ENCODE measurements at regions not wholly inside any gene's neighbourhood (a gene's known extent, or its start where the extent isn't known, plus 50 kb on each side); places are given as distances from the start of the nearest gene placed in this dataset.
"Not testable (repeated sequence)": the region's sequence is repeated elsewhere in the genome, so short reads cannot be mapped to it uniquely, and the experiment has no call there.

DNA sequence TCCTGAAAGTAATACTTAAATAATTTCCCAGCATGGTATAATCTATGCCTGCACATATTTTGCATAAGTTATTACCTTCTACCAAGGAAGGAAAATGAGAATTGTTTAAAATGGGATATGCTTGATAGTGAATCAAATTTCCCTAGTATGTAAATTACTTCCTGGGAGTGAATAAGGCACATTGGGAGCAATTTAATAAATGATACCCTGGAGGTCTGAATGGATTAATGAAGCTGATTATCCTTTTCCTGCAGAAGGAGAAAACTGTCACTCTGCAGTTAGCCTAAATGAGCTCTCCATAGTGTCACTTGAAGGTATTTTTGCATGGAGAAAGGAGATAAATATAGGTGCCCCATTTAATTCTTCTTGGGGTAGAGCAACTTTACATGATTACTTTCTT, 2212.0 kb downstream of the PCDH7 start:
- no peak for DNase-seq (ENCODE audit: low read depth, low spot score)

DNA sequence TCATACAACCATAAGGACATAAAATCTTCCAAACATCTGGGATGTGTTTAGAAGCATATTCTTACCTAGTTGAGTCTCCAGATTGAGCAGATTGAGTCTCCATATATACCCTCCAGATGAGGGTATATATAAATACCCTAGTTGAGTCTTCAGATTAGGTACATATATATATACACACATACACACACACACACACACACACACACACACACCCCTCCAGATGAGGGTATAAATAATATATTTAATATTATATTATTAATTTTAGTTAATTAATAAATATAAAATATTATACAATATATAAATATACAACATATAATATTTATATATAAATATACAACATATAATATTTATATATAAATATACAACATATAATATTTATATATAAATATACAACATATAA, 2219.1 kb downstream of the PCDH7 start:
- DNase-seq (ENCODE audit: low read depth, low spot score) = not testable (repeated sequence)

DNA sequence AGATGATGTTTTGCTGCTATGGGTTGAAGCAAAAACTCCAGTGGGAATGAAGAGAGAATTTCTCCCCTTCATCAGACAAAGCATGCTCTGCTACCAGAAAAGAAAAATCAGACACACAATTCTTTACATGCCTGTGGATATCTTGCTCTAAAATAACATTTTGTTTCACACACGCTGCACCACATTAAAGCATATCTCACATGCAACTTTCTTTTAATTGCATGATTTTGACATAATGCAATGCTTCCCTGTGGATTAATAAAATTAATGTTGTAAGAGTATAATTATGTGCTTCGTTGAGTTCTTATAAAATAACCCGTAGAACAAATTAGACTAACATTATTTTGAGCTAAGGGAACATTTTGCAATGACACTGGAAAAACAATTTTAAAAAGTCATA, 2230.7 kb downstream of the PCDH7 start:
- DNase-seq (ENCODE audit: low read depth, low spot score) = no peak

DNA sequence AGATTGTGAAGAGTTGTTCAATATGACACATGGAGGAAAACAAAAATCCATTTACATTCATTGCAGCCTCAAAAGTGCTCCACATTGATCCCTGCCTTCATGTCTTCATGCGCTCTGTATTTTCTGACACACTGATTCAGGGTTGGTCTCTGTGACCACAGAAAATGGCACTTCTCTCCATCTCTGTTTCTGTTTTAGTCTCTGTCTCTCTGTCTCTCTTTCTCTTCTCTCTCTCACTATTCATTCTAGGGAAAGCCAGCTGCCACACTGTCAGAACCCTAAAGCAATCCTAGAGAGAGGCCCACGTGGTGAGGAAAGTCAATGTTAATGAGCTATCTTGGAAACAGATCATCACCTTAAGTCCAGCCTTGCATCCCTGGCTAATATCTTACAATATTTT, 2238.4 kb downstream of the PCDH7 start:
- DNase-seq (ENCODE audit: low read depth, low spot score) = no peak

DNA sequence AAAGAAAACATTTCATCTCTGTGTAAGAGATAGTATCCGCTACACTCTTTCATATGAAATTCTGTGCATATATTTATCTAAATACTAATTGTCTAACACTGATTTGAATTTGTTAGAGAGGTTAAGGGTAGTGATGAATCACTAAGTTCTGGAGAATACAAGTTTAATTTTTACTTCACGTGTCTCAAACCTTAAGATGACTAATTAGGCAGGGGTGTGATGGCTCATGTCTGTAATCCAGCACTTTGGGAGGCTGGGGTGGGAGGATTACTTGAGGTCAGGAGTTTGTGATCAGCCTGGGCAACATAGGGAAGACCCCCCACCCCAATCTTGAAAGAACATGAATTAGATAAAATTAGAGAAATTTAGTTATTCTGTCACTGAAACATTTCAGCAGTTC, 2241.9 kb downstream of the PCDH7 start:
- DNase-seq (ENCODE audit: low read depth, low spot score) = no peak

DNA sequence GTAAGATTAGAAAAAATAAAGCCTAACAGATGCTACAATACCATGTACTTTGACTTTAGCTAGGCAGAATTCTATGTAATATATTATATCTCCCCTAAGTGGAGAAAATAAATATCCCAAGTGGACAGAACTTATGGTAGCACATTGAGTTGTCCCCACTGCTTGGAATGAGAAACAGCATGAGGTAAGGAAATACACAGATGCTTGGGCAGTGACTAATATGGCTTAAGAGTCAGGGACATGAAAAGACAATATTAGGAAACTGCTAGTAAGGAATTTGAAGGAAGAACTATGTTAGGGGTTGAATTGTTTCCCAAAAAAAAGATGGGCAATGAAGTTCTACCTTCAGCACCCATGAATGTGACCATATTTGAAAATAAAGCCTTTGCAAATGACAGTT, 2265.1 kb downstream of the PCDH7 start:
- DNase-seq (ENCODE audit: low read depth, low spot score) = no peak

DNA sequence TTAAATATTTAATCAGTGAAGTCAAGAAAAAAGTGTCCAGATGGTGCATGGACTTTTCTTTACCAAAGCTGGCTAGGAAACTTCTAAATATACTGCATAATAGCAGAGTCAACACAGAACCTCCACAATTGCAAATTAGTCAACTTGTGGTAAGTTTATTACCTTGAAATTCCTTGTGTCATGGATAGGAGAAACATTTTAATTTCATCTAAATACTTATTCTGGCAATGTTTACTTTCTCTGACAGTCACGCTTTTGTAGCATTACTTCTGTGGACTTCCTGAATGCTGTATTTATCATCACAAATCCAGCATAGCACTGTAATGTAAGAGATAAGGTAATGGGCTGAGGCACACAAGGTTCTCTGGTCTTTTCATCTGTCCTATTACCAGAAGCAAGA, 2266.1 kb downstream of the PCDH7 start:
- no peak for DNase-seq (ENCODE audit: low read depth, low spot score)

DNA sequence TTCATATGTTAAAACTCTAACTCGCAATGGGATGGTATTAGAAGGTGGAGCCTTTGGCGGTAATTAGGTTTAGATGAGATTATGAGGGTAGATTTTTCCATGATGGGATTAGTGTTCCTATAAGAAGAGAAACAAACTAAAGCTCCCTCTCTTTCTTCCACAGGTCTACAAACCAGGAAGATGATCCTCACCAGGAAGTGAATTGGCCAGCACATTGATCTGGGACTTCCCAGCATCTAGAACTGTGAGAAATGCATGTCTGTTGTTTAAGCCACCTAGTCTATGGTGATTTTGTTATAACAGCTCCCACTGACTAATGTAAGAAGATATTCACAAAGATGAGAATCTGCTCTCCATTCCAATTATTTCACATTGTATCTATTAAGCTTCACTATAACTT, 2266.9 kb downstream of the PCDH7 start:
- no peak for DNase-seq (ENCODE audit: low read depth, low spot score)

DNA sequence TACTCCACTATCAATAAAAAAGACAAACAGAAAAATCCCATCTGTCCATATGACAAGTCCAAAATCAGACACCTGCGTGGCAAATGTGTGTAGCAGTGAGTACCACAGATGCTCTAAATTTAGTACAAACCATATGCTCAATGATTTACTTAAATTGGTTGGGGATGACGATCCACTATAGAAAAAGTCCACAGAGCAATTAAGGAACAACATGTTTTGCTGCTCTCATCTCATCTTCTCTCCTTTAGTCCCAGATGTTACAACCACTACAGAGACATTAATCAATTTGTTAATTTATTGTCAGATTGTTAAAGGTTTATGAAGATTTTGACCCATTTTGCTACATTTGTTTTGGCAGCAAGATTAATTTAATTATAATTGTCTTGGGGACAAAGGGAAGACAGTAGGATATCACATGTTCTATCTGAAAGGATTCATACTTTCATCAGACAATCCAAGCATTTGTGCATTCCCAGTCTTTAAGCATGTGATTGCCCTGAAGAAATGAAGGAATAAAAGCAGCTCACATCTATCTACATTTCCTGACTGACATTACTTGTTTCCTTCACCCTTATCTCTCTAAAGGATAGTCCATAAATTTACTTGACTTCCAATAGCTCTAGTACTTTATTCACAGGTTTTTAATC, 2268.1 kb downstream of the PCDH7 start:
- no peak for DNase-seq (ENCODE audit: low read depth, low spot score)

DNA sequence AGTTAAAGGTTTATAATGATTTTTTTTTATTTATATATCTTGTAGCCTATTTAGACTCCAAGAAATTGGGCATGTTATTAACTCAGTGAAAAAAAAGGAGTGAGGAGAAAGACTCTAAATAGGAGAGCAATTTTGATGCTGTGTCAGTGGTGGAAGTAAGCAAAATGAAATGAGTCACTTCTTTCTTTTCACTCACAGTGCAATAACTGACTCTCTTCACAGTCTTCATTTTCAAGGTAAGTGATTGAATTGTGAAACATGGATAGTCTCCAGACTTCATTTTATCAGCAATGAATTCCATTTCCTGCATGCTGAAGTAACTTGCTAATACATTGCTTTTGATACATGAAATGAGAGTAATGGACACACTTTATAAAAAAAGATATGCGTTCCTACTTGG, 2271.5 kb downstream of the PCDH7 start:
- no peak for DNase-seq (ENCODE audit: low read depth, low spot score)

DNA sequence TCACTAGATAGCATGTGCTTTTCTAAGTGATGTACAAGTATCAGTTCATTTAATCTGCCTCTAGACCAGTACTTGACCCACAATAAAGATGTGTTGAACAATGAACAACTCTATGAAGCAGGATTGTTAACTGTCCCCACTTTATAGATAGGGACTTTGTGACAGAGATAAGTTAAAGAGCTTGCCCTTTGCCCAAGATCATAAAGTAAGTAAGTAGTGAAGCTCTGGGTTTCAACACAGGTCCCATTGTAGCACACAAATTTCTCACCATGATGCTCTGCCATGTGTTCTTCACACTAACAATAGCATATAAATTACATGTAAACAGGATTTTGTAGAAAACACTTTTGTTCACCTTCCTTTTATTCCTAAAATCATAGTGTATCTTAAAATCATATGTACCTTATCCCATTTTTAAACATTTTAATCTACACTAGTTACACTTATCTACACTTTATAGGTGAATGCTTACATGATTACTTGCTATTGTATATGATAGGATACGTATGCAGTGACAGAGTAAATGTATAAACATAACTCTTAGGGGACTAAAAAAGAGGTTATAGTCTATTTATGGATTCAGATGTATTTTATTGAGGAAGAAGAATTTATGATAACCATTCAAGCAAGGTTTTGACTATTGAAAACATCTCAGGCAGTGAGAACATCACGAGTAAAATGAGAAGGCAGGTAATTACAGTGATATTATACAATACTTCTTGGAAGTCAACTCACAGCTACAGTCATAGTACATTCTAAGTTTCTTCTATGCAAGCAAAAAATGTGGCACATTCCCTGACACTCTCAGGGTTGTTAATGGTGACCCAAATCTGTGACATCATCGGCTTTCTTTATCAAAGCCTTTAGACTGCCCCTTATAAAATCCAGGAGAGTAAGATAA, 2275.1 kb downstream of the PCDH7 start:
- DNase-seq (ENCODE audit: low read depth, low spot score) = no peak

DNA sequence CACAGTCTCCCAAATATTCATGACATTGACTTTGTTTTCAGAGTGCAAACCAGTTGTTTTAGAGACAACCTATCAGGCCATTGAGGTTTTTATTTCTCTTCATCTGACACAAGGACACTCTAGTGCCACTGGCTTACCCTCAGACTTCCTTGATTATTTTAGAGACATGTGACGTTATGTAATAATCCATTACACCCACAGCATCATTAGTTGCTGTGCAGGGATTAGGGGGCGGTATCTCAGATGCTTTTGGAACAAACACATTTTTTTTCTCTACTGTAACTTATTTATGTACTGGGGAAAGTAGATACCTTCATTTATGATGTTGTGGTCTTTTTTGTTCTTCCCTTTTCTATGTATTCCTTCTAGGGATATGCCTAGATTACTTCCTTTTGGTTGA, 2293.1 kb downstream of the PCDH7 start:
- DNase-seq (ENCODE audit: low read depth, low spot score) = no peak

DNA sequence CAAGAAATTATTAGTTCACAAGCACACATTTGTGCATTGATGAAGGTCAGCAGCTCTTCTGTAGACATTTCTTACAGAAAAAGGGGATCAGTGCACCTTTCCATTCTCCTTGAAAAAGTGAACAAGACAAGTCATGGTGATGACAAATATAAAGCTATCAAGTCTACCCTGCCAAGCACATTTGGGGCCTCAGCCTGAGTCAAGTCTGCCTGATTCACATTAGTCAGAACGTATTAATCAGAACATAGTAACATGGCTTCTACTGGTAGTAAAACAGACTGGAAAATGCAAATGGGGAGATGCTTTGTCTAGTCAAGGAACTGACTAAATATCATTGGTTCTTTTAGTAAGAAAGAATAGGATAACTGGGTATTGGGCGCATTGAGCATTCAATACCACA, 2305.1 kb downstream of the PCDH7 start:
- DNase-seq (ENCODE audit: low read depth, low spot score) = no peak

DNA sequence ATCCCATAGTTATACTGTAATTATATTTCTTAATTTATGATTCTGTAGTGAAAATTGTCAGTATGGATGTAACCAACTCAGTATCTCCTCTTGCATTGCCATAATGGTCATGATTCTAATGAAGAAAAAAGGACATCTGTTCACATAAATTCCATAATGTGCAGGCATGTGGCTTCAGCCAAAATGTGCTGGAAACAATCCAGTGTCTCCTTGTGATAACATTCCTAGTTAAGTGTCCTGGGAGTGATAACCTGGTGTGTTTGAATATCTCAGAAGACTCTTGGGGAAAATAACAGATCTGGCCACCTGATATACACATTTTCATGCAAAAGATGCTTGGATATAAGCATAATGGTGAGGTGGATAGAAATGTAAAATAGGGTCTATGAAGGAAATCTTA, 2309.8 kb downstream of the PCDH7 start:
- no peak for DNase-seq (ENCODE audit: low read depth, low spot score)

DNA sequence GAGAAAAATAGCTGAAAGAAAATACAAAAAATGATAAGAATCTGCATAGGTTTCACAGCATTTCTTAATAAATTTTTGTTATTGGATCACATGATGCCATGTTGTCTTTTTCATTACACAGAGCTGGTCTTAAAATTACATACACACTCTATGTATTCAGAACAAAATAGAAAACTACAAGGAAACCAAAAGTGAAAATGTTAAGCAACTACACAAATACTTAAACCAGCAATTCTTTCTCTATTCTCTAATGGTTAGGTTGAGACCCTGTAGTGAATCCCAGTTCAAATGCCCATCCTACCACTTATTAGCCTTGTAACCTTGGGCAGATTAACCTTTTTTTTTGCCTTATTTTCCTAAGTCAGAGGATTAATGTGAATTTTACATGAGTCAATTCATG, 2311.2 kb downstream of the PCDH7 start:
- DNase-seq (ENCODE audit: low read depth, low spot score) = no peak

DNA sequence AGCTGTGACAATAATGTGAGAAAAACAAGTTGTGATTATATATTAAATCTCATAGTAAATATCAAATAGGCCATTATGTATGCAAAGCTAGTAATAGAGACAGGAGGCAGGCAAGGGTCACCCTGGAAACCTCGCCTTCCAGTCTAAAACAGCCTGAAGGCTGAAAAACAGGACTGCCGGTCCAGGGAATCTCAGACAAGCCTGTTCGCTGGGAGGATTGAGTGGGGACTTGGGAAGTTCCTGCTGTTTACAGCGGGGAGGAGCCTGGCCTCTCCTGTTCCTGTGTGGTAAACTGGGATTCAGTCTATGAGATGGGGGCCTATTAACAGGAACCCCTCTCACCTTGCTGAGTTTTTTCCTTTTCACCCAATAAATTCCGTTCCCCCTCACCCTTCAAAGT, 2317.3 kb downstream of the PCDH7 start:
- no peak for DNase-seq (ENCODE audit: low read depth, low spot score)

DNA sequence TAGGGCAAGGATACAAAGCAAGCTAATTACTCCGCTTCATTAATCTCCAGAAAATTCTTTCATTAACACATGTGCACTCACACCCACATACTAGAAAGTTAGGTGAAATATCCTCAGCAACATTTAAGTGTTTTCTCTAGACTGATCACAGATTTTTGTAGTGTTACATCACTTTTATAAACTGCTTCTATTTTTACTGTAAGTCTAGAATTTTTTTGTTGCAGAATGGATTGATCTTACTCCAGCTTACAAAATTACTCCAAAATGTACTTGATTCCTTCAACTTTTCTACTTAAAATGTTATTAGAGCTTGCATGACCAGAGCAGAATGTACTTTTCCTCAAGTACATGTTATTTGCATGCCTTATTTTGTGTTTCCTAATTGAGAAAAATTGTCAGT, 2325.2 kb downstream of the PCDH7 start:
- DNase-seq (ENCODE audit: low read depth, low spot score) = no peak

DNA sequence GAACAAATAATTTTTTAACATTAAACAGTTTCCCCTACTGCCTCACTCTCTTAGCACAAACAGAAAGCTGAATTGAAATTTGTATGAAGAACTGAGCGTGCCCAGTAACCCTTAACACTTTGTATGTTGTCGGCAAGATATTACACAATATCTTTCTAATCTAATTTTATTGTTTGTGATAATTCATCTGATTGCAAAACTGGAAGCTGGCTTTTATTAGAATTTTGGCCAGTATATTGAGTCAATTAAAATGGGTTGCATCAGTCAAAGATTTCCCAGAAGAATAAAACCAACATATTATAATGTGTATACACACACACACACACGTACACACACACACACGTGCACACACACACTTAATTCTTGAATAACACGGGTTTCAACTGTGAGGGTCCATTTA, 2332.1 kb downstream of the PCDH7 start:
- DNase-seq (ENCODE audit: low read depth, low spot score) = no peak

DNA sequence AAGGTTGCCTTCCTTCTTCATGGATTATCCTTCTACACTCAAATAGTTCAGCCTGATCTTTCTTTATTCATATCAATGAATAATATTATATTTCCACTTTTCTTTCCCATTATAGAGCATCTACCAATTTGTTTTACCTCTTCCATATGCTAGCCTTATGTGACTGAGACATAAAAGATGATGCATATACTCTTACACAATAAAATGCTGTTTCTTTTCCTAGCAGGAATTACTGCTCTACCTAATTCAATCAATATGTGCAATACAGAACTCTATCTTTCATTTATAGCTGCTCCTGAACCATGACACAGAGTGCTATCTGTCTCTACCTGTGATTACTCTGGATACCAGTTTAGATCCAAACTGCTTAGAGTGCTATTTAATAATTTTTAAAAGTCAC, 2334.0 kb downstream of the PCDH7 start:
- DNase-seq (ENCODE audit: low read depth, low spot score) = no peak

DNA sequence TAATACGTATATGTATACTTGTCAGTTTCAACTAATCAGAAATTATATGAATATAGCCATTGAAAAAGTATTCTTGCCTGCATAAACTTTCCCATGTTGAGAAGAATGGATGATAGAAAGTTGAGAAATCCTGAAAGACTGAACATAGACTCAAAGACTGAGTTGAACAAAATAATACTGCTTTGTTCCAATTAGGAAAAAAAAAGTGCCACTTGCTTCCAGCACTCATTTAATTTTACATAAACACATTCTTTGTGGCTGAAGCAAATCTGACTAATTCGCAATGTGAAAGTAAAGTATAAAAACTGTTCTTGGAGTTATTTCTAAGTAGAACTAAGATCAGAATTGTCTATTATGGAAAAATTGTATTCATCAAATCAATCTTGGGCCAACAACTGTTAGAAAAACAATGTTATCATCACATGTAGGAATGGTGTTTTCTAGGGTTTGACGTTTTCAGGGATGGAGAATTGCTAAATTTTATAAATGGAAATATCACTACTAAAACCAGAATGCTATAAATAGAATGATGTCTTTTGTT, 2334.6 kb downstream of the PCDH7 start:
- no peak for DNase-seq (ENCODE audit: low read depth, low spot score)

DNA sequence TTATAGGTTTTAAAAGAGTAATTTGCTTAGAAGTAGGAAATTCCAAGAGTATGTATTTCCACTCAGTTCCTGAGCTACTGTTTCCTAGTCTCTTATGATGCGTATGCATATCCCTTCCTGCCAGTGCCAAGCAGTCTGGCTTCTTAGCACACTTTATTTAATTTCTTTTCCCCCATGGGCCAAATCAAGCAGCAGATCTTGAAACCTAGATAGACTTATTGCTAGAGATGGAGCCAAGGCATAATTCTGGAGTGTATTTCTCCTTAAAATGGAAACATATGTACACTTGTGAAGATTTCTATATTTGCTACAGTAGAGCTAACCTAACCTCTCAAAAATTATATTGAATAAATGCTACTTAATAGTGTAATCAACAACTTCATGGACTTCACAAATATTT, 2337.6 kb downstream of the PCDH7 start:
- DNase-seq (ENCODE audit: low read depth, low spot score) = no peak

DNA sequence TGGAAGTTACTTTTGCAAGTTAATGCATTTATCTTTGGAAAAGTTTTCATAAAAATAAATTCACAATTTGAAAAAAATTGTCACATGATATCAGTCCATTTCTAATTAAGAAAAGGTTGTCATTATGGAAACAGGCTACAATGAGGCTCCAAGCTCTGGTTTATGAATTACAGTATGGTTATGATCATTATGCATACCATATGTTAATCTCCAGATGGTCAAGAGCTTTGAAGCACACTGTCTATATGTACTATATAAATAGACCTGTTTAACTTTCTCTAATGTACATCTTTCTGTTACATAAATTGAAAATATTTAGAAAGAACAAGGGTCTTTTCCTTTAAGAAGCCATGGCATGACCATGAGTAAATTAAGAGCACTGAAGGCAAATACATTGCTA, 2338.8 kb downstream of the PCDH7 start:
- no peak for DNase-seq (ENCODE audit: low read depth, low spot score)
